Activated CD8-positive, alpha-beta memory T cell treated with anti-CD3 and anti-CD28 coated beads, Interleukin-2, amount 10 ng/mL, durations not matched to agents 7 days and 5 days (primary cell): ENCODE measurements at regions not wholly inside any gene's neighbourhood (a gene's known extent, or its start where the extent isn't known, plus 50 kb on each side); places are given as distances from the start of the nearest gene placed in this dataset.
"Not testable (repeated sequence)": the region's sequence is repeated elsewhere in the genome, so short reads cannot be mapped to it uniquely, and the experiment has no call there.

Experiments
- ATAC-seq: fragments of 150-1000 bp; cut with Tn5 transposase; one replicate; pipeline ENCODE4 v1.10.0; 2021; ENCODE audit warnings: moderate library complexity
- CTCF ChIA-PET: fragments of 350-600 bp; sonication (Branson Sonifier 250); formaldehyde crosslinking; loops from one replicate; lab custom pipeline; 2021; ENCODE audit warnings: antibody characterized with exemption; lab: Charles Lee
- DNase-seq: peaks from one replicate; pipeline ENCODE4 v3.0.0-alpha.2; 2020
- H3K27ac Mint-ChIP-seq: one replicate; pipeline ENCODE4 v1.8.0; 2021; ENCODE audit warnings: mild to moderate bottlenecking, mixed read lengths
- H3K27me3 Mint-ChIP-seq: one replicate; pipeline ENCODE4 v1.8.0; 2021; ENCODE audit warnings: mixed read lengths
- H3K36me3 Mint-ChIP-seq: one replicate; pipeline ENCODE4 v1.8.0; 2021; ENCODE audit warnings: mild to moderate bottlenecking, mixed read lengths
- H3K4me1 Mint-ChIP-seq: one replicate; pipeline ENCODE4 v1.8.0; 2021; ENCODE audit warnings: mixed read lengths
- H3K4me3 Mint-ChIP-seq: one replicate; pipeline ENCODE4 v1.8.0; 2021; ENCODE audit warnings: mild to moderate bottlenecking, moderate library complexity, mixed read lengths
- H3K9me3 Mint-ChIP-seq: one replicate; pipeline ENCODE4 v1.8.0; 2022; ENCODE audit warnings: low read depth, mixed read lengths

GRCh38 chr4:124854968-124855367 lies 142.4 kb upstream of the ANKRD50 start:
- H3K27ac Mint-ChIP-seq: no peak overlapping the region
- peaks cover 2% of the 10 kb centered on the region for H3K9me3 Mint-ChIP-seq
- H3K4me1 Mint-ChIP-seq: no peaks in the 10 kb centered on the region
- H3K36me3 Mint-ChIP-seq: no peaks in the 10 kb centered on the region
- ATAC-seq (no peak), DNase-seq (no peak)
- H3K4me3 Mint-ChIP-seq: no peak overlapping the region
- CTCF ChIA-PET: no interaction called here
- no peaks in the 10 kb centered on the region for H3K27me3 Mint-ChIP-seq

GRCh38 chr4:124851741-124852140 lies 139.2 kb upstream of the ANKRD50 start:
- CTCF ChIA-PET: no interaction called here

GRCh38 chr4:124846306-124846705 lies 133.8 kb upstream of the ANKRD50 start:
- no peak overlapping the region for H3K4me3 Mint-ChIP-seq
- DNase-seq (no peak), ATAC-seq (no peak)
- no peaks in the 10 kb centered on the region for H3K27me3 Mint-ChIP-seq
- CTCF ChIA-PET: no interaction called here
- no peak overlapping the region for H3K27ac Mint-ChIP-seq
- H3K36me3 Mint-ChIP-seq: no peaks in the 10 kb centered on the region
- peaks cover 7% of the 10 kb centered on the region for H3K9me3 Mint-ChIP-seq
- no peaks in the 10 kb centered on the region for H3K4me1 Mint-ChIP-seq

More at GRCh38 chr4:124851741-124852140, 139.2 kb upstream of the ANKRD50 start:
- Mint-ChIP-seq H3K4me1 (no peaks in the 10 kb centered on the region), H3K27ac (no peak overlapping the region), H3K27me3 (no peaks in the 10 kb centered on the region), H3K4me3 (no peak overlapping the region), H3K36me3 (no peaks in the 10 kb centered on the region), H3K9me3 (no peaks in the 10 kb centered on the region)
- DNase-seq: no peak
- ATAC-seq: no peak

- no peaks in the 10 kb centered on the region for H3K36me3 Mint-ChIP-seq
- ATAC-seq: no peak
- H3K4me1 Mint-ChIP-seq: no peaks in the 10 kb centered on the region
- H3K4me3 Mint-ChIP-seq: no peak overlapping the region
- H3K9me3 Mint-ChIP-seq: peaks cover 19% of the 10 kb centered on the region
- CTCF ChIA-PET: no interaction called here
- no peaks in the 10 kb centered on the region for H3K27me3 Mint-ChIP-seq
- H3K27ac Mint-ChIP-seq: no peak overlapping the region
- DNase-seq: no peak
These were observed 127.4 kb upstream of the ANKRD50 start for GRCh38 chr4:124839786-124840390.

GRCh38 chr4:124833831-124834505 lies 121.4 kb upstream of the ANKRD50 start:
- Mint-ChIP-seq H3K36me3 (no peaks in the 10 kb centered on the region), H3K4me1 (no peaks in the 10 kb centered on the region), H3K9me3 (peaks cover 14% of the 10 kb centered on the region), H3K4me3 (no peak overlapping the region), H3K27me3 (no peaks in the 10 kb centered on the region), H3K27ac (no peak overlapping the region)
- no peak for DNase-seq
- CTCF ChIA-PET: no interaction called here
- no peak for ATAC-seq

- Mint-ChIP-seq H3K4me1 (no peaks in the 10 kb centered on the region), H3K27ac (no peak overlapping the region), H3K9me3 (peaks cover 4% of the 10 kb centered on the region), H3K4me3 (no peak overlapping the region), H3K36me3 (no peaks in the 10 kb centered on the region), H3K27me3 (no peaks in the 10 kb centered on the region)
- no peak for DNase-seq
- CTCF ChIA-PET: no interaction called here
- no peak for ATAC-seq
These were observed 115.8 kb upstream of the ANKRD50 start for GRCh38 chr4:124828382-124828781.

GRCh38 chr4:124817531-124817930 lies 105.0 kb upstream of the ANKRD50 start:
- Mint-ChIP-seq H3K9me3 (peaks cover 6% of the 10 kb centered on the region), H3K27me3 (no peaks in the 10 kb centered on the region), H3K36me3 (no peaks in the 10 kb centered on the region), H3K4me3 (no peak overlapping the region), H3K27ac (no peak overlapping the region), H3K4me1 (no peaks in the 10 kb centered on the region)
- no peak for ATAC-seq
- CTCF ChIA-PET: no interaction called here
- no peak for DNase-seq

GRCh38 chr4:124812203-124812602 lies 99.7 kb upstream of the ANKRD50 start:
- CTCF ChIA-PET, H3K4me1 Mint-ChIP-seq, H3K36me3 Mint-ChIP-seq, H3K27me3 Mint-ChIP-seq, H3K4me3 Mint-ChIP-seq, ATAC-seq, DNase-seq, H3K27ac Mint-ChIP-seq: not testable (repeated sequence)
- peaks cover 10% of the 10 kb centered on the region for H3K9me3 Mint-ChIP-seq

GRCh38 chr4:124810827-124811226 lies 98.3 kb upstream of the ANKRD50 start:
- CTCF ChIA-PET: no interaction called here
- no peak for DNase-seq
- H3K9me3 Mint-ChIP-seq: peaks cover 10% of the 10 kb centered on the region

GRCh38 chr4:124807421-124807820 lies 94.9 kb upstream of the ANKRD50 start:
- Mint-ChIP-seq H3K36me3 (no peaks in the 10 kb centered on the region), H3K27me3 (no peaks in the 10 kb centered on the region), H3K4me3 (no peak overlapping the region), H3K27ac (no peak overlapping the region), H3K9me3 (peaks cover 8% of the 10 kb centered on the region), H3K4me1 (no peaks in the 10 kb centered on the region)
- ATAC-seq (no peak), DNase-seq (no peak)
- CTCF ChIA-PET: no interaction called here

More at GRCh38 chr4:124810827-124811226, 98.3 kb upstream of the ANKRD50 start:
- H3K27ac Mint-ChIP-seq: no peak overlapping the region
- no peaks in the 10 kb centered on the region for H3K4me1 Mint-ChIP-seq
- no peak for ATAC-seq
- H3K36me3 Mint-ChIP-seq: no peaks in the 10 kb centered on the region
- H3K4me3 Mint-ChIP-seq: no peak overlapping the region
- no peaks in the 10 kb centered on the region for H3K27me3 Mint-ChIP-seq

- no peaks in the 10 kb centered on the region for H3K4me1 Mint-ChIP-seq
- H3K27ac Mint-ChIP-seq: no peak overlapping the region
- H3K9me3 Mint-ChIP-seq: peaks cover under 1% of the 10 kb centered on the region
- no peak for ATAC-seq
- DNase-seq: no peak
- H3K27me3 Mint-ChIP-seq: no peaks in the 10 kb centered on the region
- no peak overlapping the region for H3K4me3 Mint-ChIP-seq
- CTCF ChIA-PET: no interaction called here
- no peaks in the 10 kb centered on the region for H3K36me3 Mint-ChIP-seq
These were observed 93.9 kb upstream of the ANKRD50 start for GRCh38 chr4:124806403-124806802.

GRCh38 chr4:124804584-124804983 lies 92.1 kb upstream of the ANKRD50 start:
- H3K9me3 Mint-ChIP-seq: no peaks in the 10 kb centered on the region
- CTCF ChIA-PET: no interaction called here
- no peaks in the 10 kb centered on the region for H3K27me3 Mint-ChIP-seq
- no peak overlapping the region for H3K4me3 Mint-ChIP-seq
- H3K4me1 Mint-ChIP-seq: no peaks in the 10 kb centered on the region
- no peak overlapping the region for H3K27ac Mint-ChIP-seq
- H3K36me3 Mint-ChIP-seq: no peaks in the 10 kb centered on the region
- no peak for ATAC-seq
- DNase-seq: no peak

GRCh38 chr4:124804041-124804440 lies 91.5 kb upstream of the ANKRD50 start:
- no peaks in the 10 kb centered on the region for H3K27me3 Mint-ChIP-seq
- CTCF ChIA-PET: no interaction called here
- H3K36me3 Mint-ChIP-seq: no peaks in the 10 kb centered on the region
- H3K4me1 Mint-ChIP-seq: no peaks in the 10 kb centered on the region
- DNase-seq: no peak
- H3K9me3 Mint-ChIP-seq: peaks cover 3% of the 10 kb centered on the region
- H3K27ac Mint-ChIP-seq: no peak overlapping the region
- ATAC-seq: no peak
- no peak overlapping the region for H3K4me3 Mint-ChIP-seq

GRCh38 chr4:124803641-124804040 lies 91.1 kb upstream of the ANKRD50 start:
- no peaks in the 10 kb centered on the region for H3K4me1 Mint-ChIP-seq
- H3K36me3 Mint-ChIP-seq: no peaks in the 10 kb centered on the region

More at GRCh38 chr4:124803641-124804040, 91.1 kb upstream of the ANKRD50 start:
- no peak overlapping the region for H3K27ac Mint-ChIP-seq
- peaks cover 3% of the 10 kb centered on the region for H3K9me3 Mint-ChIP-seq
- no peak for DNase-seq
- no peaks in the 10 kb centered on the region for H3K27me3 Mint-ChIP-seq
- no peak overlapping the region for H3K4me3 Mint-ChIP-seq
- ATAC-seq: no peak
- CTCF ChIA-PET: no interaction called here
